ENCODE measurements at regions not wholly inside any gene's neighbourhood (a gene's known extent, or its start where the extent isn't known, plus 50 kb on each side); places are given as distances from the start of the nearest gene placed in this dataset.

- H3K27me3 ChIP-seq, result no peaks in the 10 kb centered on the region
- H3K36me3 ChIP-seq, result no peaks in the 10 kb centered on the region
- intact Hi-C loops (cut with DNase I), result loop anchor here (10.0 kb wide), 1 partner anchor 569 kb away; the partner anchor contains the start of gene PID1
- TF ChIP-seq POLR2A (IDR thresholded peaks at IDR 0.05) (no peak), POLR2AphosphoS5 (IDR thresholded peaks at IDR 0.05; ENCODE audit: insufficient read depth in 1 of 2, low read depth in 1 of 2) (no peak), CTCF (IDR thresholded peaks at IDR 0.05) (no peak)
- H3K4me1 ChIP-seq, result no peaks in the 10 kb centered on the region
- H3K4me3 ChIP-seq, result no peak overlapping the region
- no peaks in the 10 kb centered on the region for H3K9me3 ChIP-seq
- H3K27ac ChIP-seq, result no peak overlapping the region
- DNase-seq (ENCODE audit: extremely low spot score in 2 of 2), result no peak
These were observed 523.8 kb upstream of the SPHKAP start for GRCh38 chr2:228705318-228705717.

- Histone ChIP-seq H3K27ac (no peak overlapping the region), H3K27me3 (no peaks in the 10 kb centered on the region), H3K36me3 (no peaks in the 10 kb centered on the region), H3K4me1 (no peaks in the 10 kb centered on the region), H3K9me3 (no peaks in the 10 kb centered on the region), H3K4me3 (no peak overlapping the region)
- intact Hi-C loops (cut with DNase I), result loop anchor here (10.0 kb wide), 1 partner anchor 572 kb away; the partner anchor contains the start of gene PID1
- DNase-seq (ENCODE audit: extremely low spot score in 2 of 2), result no peak
- TF ChIP-seq CTCF (IDR thresholded peaks at IDR 0.05), result no peak
These were observed 521.7 kb upstream of the SPHKAP start for GRCh38 chr2:228703152-228703551.

- Histone ChIP-seq H3K4me1 (no peaks in the 10 kb centered on the region), H3K9me3 (no peaks in the 10 kb centered on the region), H3K27ac (no peak overlapping the region), H3K27me3 (no peaks in the 10 kb centered on the region), H3K4me3 (no peak overlapping the region), H3K36me3 (no peaks in the 10 kb centered on the region)
- no peak for DNase-seq (ENCODE audit: extremely low spot score in 2 of 2)
- TF ChIP-seq POLR2A (IDR thresholded peaks at IDR 0.05), result no peak
- no peak for TF ChIP-seq POLR2AphosphoS5 (IDR thresholded peaks at IDR 0.05; ENCODE audit: insufficient read depth in 1 of 2, low read depth in 1 of 2)
- no peak for TF ChIP-seq CTCF (IDR thresholded peaks at IDR 0.05)
- intact Hi-C loops (cut with DNase I), result loop anchor here (10.0 kb wide), 1 partner anchor 573 kb away; the partner anchor contains the start of gene PID1
These were observed 520.0 kb upstream of the SPHKAP start for GRCh38 chr2:228701506-228701905.

- TF ChIP-seq POLR2A (IDR thresholded peaks at IDR 0.05) (no peak), POLR2AphosphoS5 (IDR thresholded peaks at IDR 0.05; ENCODE audit: insufficient read depth in 1 of 2, low read depth in 1 of 2) (no peak), CTCF (IDR thresholded peaks at IDR 0.05) (no peak)
- Histone ChIP-seq H3K27ac (no peak overlapping the region), H3K9me3 (no peaks in the 10 kb centered on the region), H3K4me3 (no peak overlapping the region), H3K4me1 (no peaks in the 10 kb centered on the region), H3K36me3 (no peaks in the 10 kb centered on the region), H3K27me3 (no peaks in the 10 kb centered on the region)
- DNase-seq (ENCODE audit: extremely low spot score in 2 of 2), result no peak
- intact Hi-C loops (cut with DNase I), result loop anchor here (10.0 kb wide), 1 partner anchor 574 kb away; the partner anchor contains the start of gene PID1
These were observed 519.2 kb upstream of the SPHKAP start for GRCh38 chr2:228700638-228701037.

- Histone ChIP-seq H3K4me3 (no peak overlapping the region), H3K27me3 (no peaks in the 10 kb centered on the region), H3K36me3 (no peaks in the 10 kb centered on the region), H3K9me3 (no peaks in the 10 kb centered on the region), H3K4me1 (no peaks in the 10 kb centered on the region), H3K27ac (no peak overlapping the region)
- no peak for DNase-seq (ENCODE audit: extremely low spot score in 2 of 2)
- no peak for TF ChIP-seq POLR2A (IDR thresholded peaks at IDR 0.05)
- no peak for TF ChIP-seq POLR2AphosphoS5 (IDR thresholded peaks at IDR 0.05; ENCODE audit: insufficient read depth in 1 of 2, low read depth in 1 of 2)
- no peak for TF ChIP-seq CTCF (IDR thresholded peaks at IDR 0.05)
- intact Hi-C loops (cut with DNase I), result loop anchor here (10.0 kb wide), 1 partner anchor 575 kb away; the partner anchor contains the start of gene PID1
These were observed 518.4 kb upstream of the SPHKAP start for GRCh38 chr2:228699888-228700287.

Data from vagina (tissue), 2 donors.